ENCODE measurements at regions not wholly inside any gene's neighbourhood (a gene's known extent, or its start where the extent isn't known, plus 50 kb on each side); places are given as distances from the start of the nearest gene placed in this dataset.

GRCh38 chr4:62543002-62543401 is 1342.9 kb downstream of the ADGRL3 start:
- no peak for DNase-seq (ENCODE audit: low read depth)
- no peak overlapping the region for H3K4me3 ChIP-seq (ENCODE audit: low read depth, low read length)
- TF ChIP-seq CTCF (IDR thresholded peaks at IDR 0.05; ENCODE audit: insufficient read depth, low read depth, low read length), result no peak

- H3K4me3 ChIP-seq (ENCODE audit: low read depth, low read length), result no peak overlapping the region
- DNase-seq (ENCODE audit: low read depth), result no peak
- TF ChIP-seq CTCF (IDR thresholded peaks at IDR 0.05; ENCODE audit: insufficient read depth, low read depth, low read length), result no peak
Observed at GRCh38 chr4:62533573-62533972, 1333.4 kb downstream of the ADGRL3 start.

GRCh38 chr4:62531731-62532130 is 1331.6 kb downstream of the ADGRL3 start:
- DNase-seq (ENCODE audit: low read depth), result no peak
- H3K4me3 ChIP-seq (ENCODE audit: low read depth, low read length), result no peak overlapping the region
- no peak for TF ChIP-seq CTCF (IDR thresholded peaks at IDR 0.05; ENCODE audit: insufficient read depth, low read depth, low read length)

GRCh38 chr4:62531264-62531663 is 1331.1 kb downstream of the ADGRL3 start:
- DNase-seq (ENCODE audit: low read depth), result no peak
- no peak overlapping the region for H3K4me3 ChIP-seq (ENCODE audit: low read depth, low read length)
- no peak for TF ChIP-seq CTCF (IDR thresholded peaks at IDR 0.05; ENCODE audit: insufficient read depth, low read depth, low read length)

GRCh38 chr4:62528874-62529273 is 1328.7 kb downstream of the ADGRL3 start:
- TF ChIP-seq CTCF (IDR thresholded peaks at IDR 0.05; ENCODE audit: insufficient read depth, low read depth, low read length), result no peak
- no peak for DNase-seq (ENCODE audit: low read depth)
- H3K4me3 ChIP-seq (ENCODE audit: low read depth, low read length), result no peak overlapping the region

GRCh38 chr4:62526671-62527070 is 1326.5 kb downstream of the ADGRL3 start:
- no peak for TF ChIP-seq CTCF (IDR thresholded peaks at IDR 0.05; ENCODE audit: insufficient read depth, low read depth, low read length)
- no peak overlapping the region for H3K4me3 ChIP-seq (ENCODE audit: low read depth, low read length)
- no peak for DNase-seq (ENCODE audit: low read depth)

- DNase-seq (ENCODE audit: low read depth), result no peak
- no peak overlapping the region for H3K4me3 ChIP-seq (ENCODE audit: low read depth, low read length)
- TF ChIP-seq CTCF (IDR thresholded peaks at IDR 0.05; ENCODE audit: insufficient read depth, low read depth, low read length), result no peak
Observed at GRCh38 chr4:62523256-62523655, 1323.1 kb downstream of the ADGRL3 start.
